Mammary epithelial cell (primary cell): ENCODE measurements at regions not wholly inside any gene's neighbourhood (a gene's known extent, or its start where the extent isn't known, plus 50 kb on each side); places are given as distances from the start of the nearest gene placed in this dataset.
"Not testable (repeated sequence)": the region's sequence is repeated elsewhere in the genome, so short reads cannot be mapped to it uniquely, and the experiment has no call there.

Experiments used
- CTCF ChIP-seq, 2 donors: IDR thresholded peaks in 1 of 2; conservative IDR thresholded peaks in 1 of 2; 2 replicates each; pipeline ENCODE4 v1.5.1; 2011 to 2012; ENCODE audit warnings: inconsistent platforms in 2 of 2, low read length in 2 of 2, mild to moderate bottlenecking in 2 of 2, control low read depth in 1 of 2, low read depth in 1 of 2; ENCODE audit not compliant: insufficient read depth in 1 of 2; ENCODE audit errors: extremely low read depth in 1 of 2
- EZH2 ChIP-seq: IDR thresholded peaks from 2 replicates; pipeline ENCODE4 v1.6.1; 2012; ENCODE audit warnings: low read length, inconsistent platforms, borderline replicate concordance

- TF ChIP-seq EZH2; CTCF (conservative IDR thresholded peaks at IDR 0.05 in 1 of 2, IDR thresholded peaks at IDR 0.05 in 1 of 2; ENCODE audit: extremely low read depth in 1 of 2, insufficient read depth in 1 of 2, low read depth in 1 of 2, low read length in 2 of 2): not testable (repeated sequence)
These were observed 153.4 kb upstream of the SPRY1 start for GRCh38 chr4:123243220-123243619.
